HepG2 (cell line): ENCODE measurements at regions not wholly inside any gene's neighbourhood (a gene's known extent, or its start where the extent isn't known, plus 50 kb on each side); places are given as distances from the start of the nearest gene placed in this dataset.

ENCODE experiments used
- ARNTL ChIP-seq: sonication (generic); formaldehyde crosslinking; IDR thresholded peaks from 2 replicates; pipeline ENCODE4 v1.4.0; 2020; ENCODE audit warnings: mild to moderate bottlenecking, missing genetic modification reagents
- ATRX ChIP-seq: sonication (generic); formaldehyde crosslinking; IDR thresholded peaks from 2 replicates; pipeline ENCODE4 v1.4.0; 2020; ENCODE audit warnings: missing genetic modification reagents, borderline replicate concordance
- DNMT1 ChIP-seq: sonication (generic); formaldehyde crosslinking; IDR thresholded peaks from 2 replicates; pipeline ENCODE4 v1.5.1; 2020; ENCODE audit warnings: mild to moderate bottlenecking, missing genetic modification reagents
- EP300 ChIP-seq, 3 experiments: sonication (generic) in 1 of 3; formaldehyde crosslinking in 1 of 3; IDR thresholded peaks; 2 replicates each; pipeline versions ENCODE4 v1.5.1 to v1.6.1; 2011 to 2020; ENCODE audit warnings: low read depth in 2 of 3, low read length in 2 of 3, borderline replicate concordance in 1 of 3, improper control_type of control experiment in 1 of 3, mild to moderate bottlenecking in 1 of 3, missing genetic modification reagents in 1 of 3, moderate library complexity in 1 of 3
- HNF4G ChIP-seq, 2 experiments: sonication (generic) in 1 of 2; formaldehyde crosslinking in 1 of 2; IDR thresholded peaks; 2 replicates each; pipeline versions ENCODE4 v1.4.0 to v1.6.1; 2011 to 2020; ENCODE audit warnings: borderline replicate concordance in 2 of 2, low read depth in 2 of 2, mild to moderate bottlenecking in 2 of 2, low read length in 1 of 2, missing genetic modification reagents in 1 of 2, moderate library complexity in 1 of 2
- POLR2AphosphoS2 ChIP-seq: IDR thresholded peaks from 2 replicates; pipeline ENCODE4 v1.6.1; 2011; ENCODE audit warnings: low read depth, low read length, improper control_type of control experiment
- SALL2 ChIP-seq: sonication (generic); formaldehyde crosslinking; IDR thresholded peaks from 2 replicates; pipeline ENCODE4 v1.8.1; 2023; ENCODE audit warnings: mild to moderate bottlenecking, missing genetic modification reagents, inconsistent platforms
- SKI ChIP-seq: fragments of 450-650 bp; IDR thresholded peaks from one replicate; pipeline ENCODE4 v1.6.1; 2018; ENCODE audit warnings: mild to moderate bottlenecking; ENCODE audit not compliant: partially characterized antibody
- SMYD3 ChIP-seq: sonication (generic); formaldehyde crosslinking; IDR thresholded peaks from 2 replicates; pipeline ENCODE4 v1.8.1; 2023; ENCODE audit warnings: mild to moderate bottlenecking, missing genetic modification reagents
- SOX5 ChIP-seq: IDR thresholded peaks from 2 replicates; pipeline ENCODE4 v1.6.1; 2016; ENCODE audit warnings: borderline replicate concordance
- TAF15 ChIP-seq: fragments of 200-400 bp; formaldehyde crosslinking; IDR thresholded peaks from one replicate; pipeline ENCODE4 v1.6.1; 2018; ENCODE audit warnings: mild to moderate bottlenecking, low read depth, low read length; ENCODE audit not compliant: poor library complexity, severe bottlenecking
- ZNF510 ChIP-seq: sonication (generic); formaldehyde crosslinking; IDR thresholded peaks from 2 replicates; pipeline ENCODE4 v1.4.0; 2020; ENCODE audit warnings: low read depth, mild to moderate bottlenecking, missing genetic modification reagents
- ZNF75D ChIP-seq: sonication (generic); formaldehyde crosslinking; IDR thresholded peaks from 2 replicates; pipeline ENCODE4 v1.8.1; 2023; ENCODE audit warnings: missing genetic modification reagents, mild to moderate bottlenecking, borderline replicate concordance
- ZNF777 ChIP-seq: sonication (generic); formaldehyde crosslinking; IDR thresholded peaks from 2 replicates; pipeline ENCODE4 v1.4.0; 2020; ENCODE audit warnings: missing genetic modification reagents
- ZNF839 ChIP-seq: sonication (generic); formaldehyde crosslinking; IDR thresholded peaks from 2 replicates; pipeline ENCODE4 v1.4.0; 2020; ENCODE audit warnings: missing genetic modification reagents, mild to moderate bottlenecking, borderline replicate concordance
- ZSCAN20 ChIP-seq: sonication (generic); formaldehyde crosslinking; IDR thresholded peaks from 2 replicates; pipeline ENCODE4 v1.4.0; 2020; ENCODE audit warnings: missing genetic modification reagents, mild to moderate bottlenecking, borderline replicate concordance
- TF ChIP-seq, protein P1 (sequence below), 2 experiments: sonication (generic) in 1 of 2; formaldehyde crosslinking in 1 of 2; IDR thresholded peaks; 2 replicates each; pipeline versions ENCODE4 v1.4.0 to v1.6.1; 2018 to 2020; ENCODE audit warnings: missing genetic modification reagents in 2 of 2, borderline replicate concordance in 1 of 2, low read depth in 1 of 2, mild to moderate bottlenecking in 1 of 2, missing biosample characterization in 1 of 2
- TF ChIP-seq, protein P2 (sequence below): sonication (generic); formaldehyde crosslinking; IDR thresholded peaks from 2 replicates; pipeline ENCODE4 v1.5.0; 2020; ENCODE audit warnings: missing genetic modification reagents
- TF ChIP-seq, protein P3 (sequence below): IDR thresholded peaks from 2 replicates; pipeline ENCODE4 v1.6.1; 2016; ENCODE audit warnings: low read depth, control low read depth
- TF ChIP-seq, protein P4 (sequence below): sonication (generic); formaldehyde crosslinking; IDR thresholded peaks from 2 replicates; pipeline ENCODE4 v1.4.0; 2020; ENCODE audit warnings: missing genetic modification reagents

DNA sequence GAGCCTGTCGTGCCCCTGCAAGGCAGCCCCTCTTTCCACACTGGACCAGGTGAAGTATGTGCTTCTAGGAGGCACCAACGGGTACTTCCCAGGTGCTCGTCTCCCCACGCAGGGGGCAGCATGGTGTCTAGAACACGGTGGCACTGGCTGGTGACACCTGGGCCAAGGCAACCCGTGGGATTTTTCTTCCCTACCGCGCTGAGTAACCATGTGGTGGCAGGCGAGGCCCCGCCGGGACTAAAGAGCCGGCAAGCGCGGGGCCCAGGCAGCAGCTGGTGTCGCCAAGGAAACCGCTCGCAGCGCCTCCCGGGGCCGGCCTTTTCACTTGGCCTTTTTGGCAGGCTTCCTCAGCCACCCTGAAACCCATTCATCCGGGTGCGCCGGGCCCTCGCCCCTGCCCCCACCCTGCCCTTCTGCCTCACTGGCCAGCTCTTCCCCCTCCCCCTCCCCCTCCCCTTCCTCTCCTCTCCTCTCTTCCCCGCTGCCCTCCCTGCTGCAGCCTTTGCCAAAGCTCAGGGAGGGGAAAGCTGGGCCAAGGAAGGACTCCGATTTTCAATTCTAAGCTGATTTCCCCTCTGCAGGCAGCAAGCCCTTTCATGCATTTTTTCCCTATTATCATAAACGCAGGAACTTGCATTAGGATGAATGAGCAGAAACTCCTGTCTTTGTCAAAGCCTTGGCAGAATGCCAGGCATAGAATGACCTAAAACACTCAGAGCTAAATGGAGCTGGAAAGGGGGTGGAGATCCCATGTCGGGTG lies 81.2 kb downstream of the IRF2BPL start (continued):
- TF ChIP-seq ZNF839 (CRISPR knock-in tag) (no peak), ZSCAN20 (no peak), DNMT1 (CRISPR knock-in tag) (no peak), SALL2 (CRISPR knock-in tag) (no peak), SMYD3 (no peak), EP300 (IDR thresholded peaks at IDR 0.05; ENCODE audit: low read depth in 2 of 2, low read length in 2 of 2) (no peak), EP300 (CRISPR knock-in tag; IDR thresholded peaks at IDR 0.05; ENCODE audit: borderline replicate concordance) (no peak), ARNTL (no peak), ATRX (CRISPR knock-in tag) (no peak), HNF4G (IDR thresholded peaks at IDR 0.05; ENCODE audit: borderline replicate concordance, low read depth, low read length) (no peak), HNF4G (CRISPR knock-in tag; IDR thresholded peaks at IDR 0.05; ENCODE audit: borderline replicate concordance, low read depth) (no peak), ZNF75D (CRISPR knock-in tag) (no peak), SKI (no peak), ZNF510 (no peak), ZNF777 (CRISPR knock-in tag) (no peak), SOX5 (CRISPR knock-in tag) (no peak), TAF15 (no peak), POLR2AphosphoS2 (no peak)
- TF ChIP-seq, protein P1, sequence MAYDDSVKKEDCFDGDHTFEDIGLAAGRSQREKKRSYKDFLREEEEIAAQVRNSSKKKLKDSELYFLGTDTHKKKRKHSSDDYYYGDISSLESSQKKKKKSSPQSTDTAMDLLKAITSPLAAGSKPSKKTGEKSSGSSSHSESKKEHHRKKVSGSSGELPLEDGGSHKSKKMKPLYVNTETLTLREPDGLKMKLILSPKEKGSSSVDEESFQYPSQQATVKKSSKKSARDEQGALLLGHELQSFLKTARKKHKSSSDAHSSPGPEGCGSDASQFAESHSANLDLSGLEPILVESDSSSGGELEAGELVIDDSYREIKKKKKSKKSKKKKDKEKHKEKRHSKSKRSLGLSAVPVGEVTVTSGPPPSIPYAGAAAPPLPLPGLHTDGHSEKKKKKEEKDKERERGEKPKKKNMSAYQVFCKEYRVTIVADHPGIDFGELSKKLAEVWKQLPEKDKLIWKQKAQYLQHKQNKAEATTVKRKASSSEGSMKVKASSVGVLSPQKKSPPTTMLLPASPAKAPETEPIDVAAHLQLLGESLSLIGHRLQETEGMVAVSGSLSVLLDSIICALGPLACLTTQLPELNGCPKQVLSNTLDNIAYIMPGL (CRISPR knock-in tag; IDR thresholded peaks at IDR 0.05; ENCODE audit: borderline replicate concordance in 1 of 2, low read depth in 1 of 2) = peak; percentile 39 to 44; a peak in 2 of 4 replicates
- TF ChIP-seq, protein P2, sequence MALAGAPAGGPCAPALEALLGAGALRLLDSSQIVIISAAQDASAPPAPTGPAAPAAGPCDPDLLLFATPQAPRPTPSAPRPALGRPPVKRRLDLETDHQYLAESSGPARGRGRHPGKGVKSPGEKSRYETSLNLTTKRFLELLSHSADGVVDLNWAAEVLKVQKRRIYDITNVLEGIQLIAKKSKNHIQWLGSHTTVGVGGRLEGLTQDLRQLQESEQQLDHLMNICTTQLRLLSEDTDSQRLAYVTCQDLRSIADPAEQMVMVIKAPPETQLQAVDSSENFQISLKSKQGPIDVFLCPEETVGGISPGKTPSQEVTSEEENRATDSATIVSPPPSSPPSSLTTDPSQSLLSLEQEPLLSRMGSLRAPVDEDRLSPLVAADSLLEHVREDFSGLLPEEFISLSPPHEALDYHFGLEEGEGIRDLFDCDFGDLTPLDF (CRISPR knock-in tag) = no peak
- TF ChIP-seq, protein P3, sequence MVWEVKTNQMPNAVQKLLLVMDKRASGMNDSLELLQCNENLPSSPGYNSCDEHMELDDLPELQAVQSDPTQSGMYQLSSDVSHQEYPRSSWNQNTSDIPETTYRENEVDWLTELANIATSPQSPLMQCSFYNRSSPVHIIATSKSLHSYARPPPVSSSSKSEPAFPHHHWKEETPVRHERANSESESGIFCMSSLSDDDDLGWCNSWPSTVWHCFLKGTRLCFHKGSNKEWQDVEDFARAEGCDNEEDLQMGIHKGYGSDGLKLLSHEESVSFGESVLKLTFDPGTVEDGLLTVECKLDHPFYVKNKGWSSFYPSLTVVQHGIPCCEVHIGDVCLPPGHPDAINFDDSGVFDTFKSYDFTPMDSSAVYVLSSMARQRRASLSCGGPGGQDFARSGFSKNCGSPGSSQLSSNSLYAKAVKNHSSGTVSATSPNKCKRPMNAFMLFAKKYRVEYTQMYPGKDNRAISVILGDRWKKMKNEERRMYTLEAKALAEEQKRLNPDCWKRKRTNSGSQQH = no peak
- TF ChIP-seq, protein P4, sequence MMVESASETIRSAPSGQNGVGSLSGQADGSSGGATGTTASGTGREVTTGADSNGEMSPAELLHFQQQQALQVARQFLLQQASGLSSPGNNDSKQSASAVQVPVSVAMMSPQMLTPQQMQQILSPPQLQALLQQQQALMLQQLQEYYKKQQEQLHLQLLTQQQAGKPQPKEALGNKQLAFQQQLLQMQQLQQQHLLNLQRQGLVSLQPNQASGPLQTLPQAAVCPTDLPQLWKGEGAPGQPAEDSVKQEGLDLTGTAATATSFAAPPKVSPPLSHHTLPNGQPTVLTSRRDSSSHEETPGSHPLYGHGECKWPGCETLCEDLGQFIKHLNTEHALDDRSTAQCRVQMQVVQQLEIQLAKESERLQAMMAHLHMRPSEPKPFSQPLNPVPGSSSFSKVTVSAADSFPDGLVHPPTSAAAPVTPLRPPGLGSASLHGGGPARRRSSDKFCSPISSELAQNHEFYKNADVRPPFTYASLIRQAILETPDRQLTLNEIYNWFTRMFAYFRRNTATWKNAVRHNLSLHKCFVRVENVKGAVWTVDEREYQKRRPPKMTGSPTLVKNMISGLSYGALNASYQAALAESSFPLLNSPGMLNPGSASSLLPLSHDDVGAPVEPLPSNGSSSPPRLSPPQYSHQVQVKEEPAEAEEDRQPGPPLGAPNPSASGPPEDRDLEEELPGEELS = peak; percentile 43; the same call in 1 of the 2 replicates
